ENCODE measurements at regions not wholly inside any gene's neighbourhood (a gene's known extent, or its start where the extent isn't known, plus 50 kb on each side); places are given as distances from the start of the nearest gene placed in this dataset.

GRCh38 chr22:48315439-48316256 lies 1512.0 kb downstream of the BRD1 start:
- no peak for DNase-seq (ENCODE audit: low read depth)
- no peak for TF ChIP-seq CTCF (IDR thresholded peaks at IDR 0.05; ENCODE audit: low read depth, low read length, missing control alignments)
- no peak overlapping the region for H3K4me3 ChIP-seq (ENCODE audit: low read depth, low read length)

GRCh38 chr22:48314073-48314472 lies 1513.6 kb downstream of the BRD1 start:
- H3K4me3 ChIP-seq (ENCODE audit: low read depth, low read length) = no peak overlapping the region
- TF ChIP-seq CTCF (IDR thresholded peaks at IDR 0.05; ENCODE audit: low read depth, low read length, missing control alignments) = no peak

GRCh38 chr22:48313175-48313830 lies 1514.4 kb downstream of the BRD1 start:
- no peak overlapping the region for H3K4me3 ChIP-seq (ENCODE audit: low read depth, low read length)
- no peak for TF ChIP-seq CTCF (IDR thresholded peaks at IDR 0.05; ENCODE audit: low read depth, low read length, missing control alignments)
- DNase-seq (ENCODE audit: low read depth) = no peak

More at GRCh38 chr22:48314073-48314472, 1513.6 kb downstream of the BRD1 start:
- no peak for DNase-seq (ENCODE audit: low read depth)

GRCh38 chr22:48310740-48311139 lies 1516.9 kb downstream of the BRD1 start:
- no peak for TF ChIP-seq CTCF (IDR thresholded peaks at IDR 0.05; ENCODE audit: low read depth, low read length, missing control alignments)
- H3K4me3 ChIP-seq (ENCODE audit: low read depth, low read length) = no peak overlapping the region
- no peak for DNase-seq (ENCODE audit: low read depth)

GRCh38 chr22:48310289-48310688 lies 1517.4 kb downstream of the BRD1 start:
- H3K4me3 ChIP-seq (ENCODE audit: low read depth, low read length) = no peak overlapping the region
- no peak for TF ChIP-seq CTCF (IDR thresholded peaks at IDR 0.05; ENCODE audit: low read depth, low read length, missing control alignments)
- DNase-seq (ENCODE audit: low read depth) = no peak

DNA sequence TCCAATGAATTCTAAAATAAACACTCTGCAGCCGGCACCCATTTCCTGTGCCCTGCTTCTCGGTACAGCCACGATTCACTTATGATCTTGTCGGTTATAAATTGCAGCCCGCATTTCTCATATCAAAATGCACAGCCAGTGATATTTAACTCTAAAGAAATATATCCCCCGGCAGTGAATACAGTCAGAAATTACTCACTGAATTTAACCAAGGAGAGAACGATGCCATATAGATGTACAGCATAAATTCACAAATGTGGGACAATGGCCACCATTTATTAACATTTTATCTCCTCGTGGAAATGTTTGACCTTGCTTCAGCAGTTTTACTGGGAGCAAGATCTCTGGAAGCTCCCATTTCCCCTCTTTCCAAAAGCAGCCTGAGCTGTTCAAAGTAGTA lies 1517.8 kb downstream of the BRD1 start:
- no peak for DNase-seq (ENCODE audit: low read depth)
- no peak overlapping the region for H3K4me3 ChIP-seq (ENCODE audit: low read depth, low read length)
- no peak for TF ChIP-seq CTCF (IDR thresholded peaks at IDR 0.05; ENCODE audit: low read depth, low read length, missing control alignments)
